ENCODE measurements at regions not wholly inside any gene's neighbourhood (a gene's known extent, or its start where the extent isn't known, plus 50 kb on each side); places are given as distances from the start of the nearest gene placed in this dataset.

DNA sequence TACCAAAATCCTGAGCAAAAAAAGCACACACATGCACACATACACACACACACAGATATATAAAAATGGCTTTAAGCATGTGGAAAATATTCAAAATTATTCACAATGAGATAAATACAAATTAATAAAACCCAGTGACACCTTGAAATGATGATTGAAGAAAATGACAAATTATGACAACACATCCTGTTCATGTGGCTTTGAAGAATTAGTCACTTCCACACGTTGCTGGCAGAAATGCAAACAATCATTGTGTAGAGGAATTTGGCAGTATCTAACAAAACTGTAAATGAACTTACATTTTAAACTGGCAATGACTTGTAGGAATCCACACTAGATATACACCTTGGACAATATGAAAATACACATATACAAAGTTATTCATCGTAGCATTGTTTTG lies 95.8 kb upstream of the RGPD4 start:
- no peaks in the 10 kb centered on the region for H3K36me3 ChIP-seq (ENCODE audit: control insufficient read depth, insufficient read depth, low read length)
- no peak overlapping the region for H3K4me3 ChIP-seq (replicated peaks; ENCODE audit: low read depth, low read length)
- H3K27me3 ChIP-seq (replicated peaks; ENCODE audit: control insufficient read depth, insufficient read depth, low read length) = no peaks in the 10 kb centered on the region
- TF ChIP-seq, protein P1, sequence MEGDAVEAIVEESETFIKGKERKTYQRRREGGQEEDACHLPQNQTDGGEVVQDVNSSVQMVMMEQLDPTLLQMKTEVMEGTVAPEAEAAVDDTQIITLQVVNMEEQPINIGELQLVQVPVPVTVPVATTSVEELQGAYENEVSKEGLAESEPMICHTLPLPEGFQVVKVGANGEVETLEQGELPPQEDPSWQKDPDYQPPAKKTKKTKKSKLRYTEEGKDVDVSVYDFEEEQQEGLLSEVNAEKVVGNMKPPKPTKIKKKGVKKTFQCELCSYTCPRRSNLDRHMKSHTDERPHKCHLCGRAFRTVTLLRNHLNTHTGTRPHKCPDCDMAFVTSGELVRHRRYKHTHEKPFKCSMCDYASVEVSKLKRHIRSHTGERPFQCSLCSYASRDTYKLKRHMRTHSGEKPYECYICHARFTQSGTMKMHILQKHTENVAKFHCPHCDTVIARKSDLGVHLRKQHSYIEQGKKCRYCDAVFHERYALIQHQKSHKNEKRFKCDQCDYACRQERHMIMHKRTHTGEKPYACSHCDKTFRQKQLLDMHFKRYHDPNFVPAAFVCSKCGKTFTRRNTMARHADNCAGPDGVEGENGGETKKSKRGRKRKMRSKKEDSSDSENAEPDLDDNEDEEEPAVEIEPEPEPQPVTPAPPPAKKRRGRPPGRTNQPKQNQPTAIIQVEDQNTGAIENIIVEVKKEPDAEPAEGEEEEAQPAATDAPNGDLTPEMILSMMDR (IDR thresholded peaks at IDR 0.05; ENCODE audit: insufficient read depth, low read length, poor library complexity, severe bottlenecking) = no peak
- DNase-seq (ENCODE audit: extremely low read depth, insufficient read length) = no peak

DNA sequence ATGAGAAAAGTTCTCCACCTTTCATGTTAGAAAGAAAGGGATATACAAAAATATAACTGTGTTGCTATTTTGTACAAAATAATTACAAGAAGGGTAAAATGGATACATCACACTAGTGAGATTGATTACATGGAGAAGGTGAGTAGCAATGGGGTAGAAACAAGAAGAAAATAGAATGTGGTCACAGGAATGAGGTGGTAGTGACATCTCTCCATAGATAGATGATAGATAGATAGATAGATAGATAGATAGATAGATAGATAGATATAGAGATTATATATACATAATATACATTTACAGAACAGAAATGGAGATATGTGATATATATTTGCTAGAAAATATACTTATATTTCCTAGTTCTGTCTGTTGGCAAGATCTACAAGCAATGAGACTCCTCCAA lies 95.3 kb upstream of the RGPD4 start:
- no peak for DNase-seq (ENCODE audit: extremely low read depth, insufficient read length)
- TF ChIP-seq, protein P1 (IDR thresholded peaks at IDR 0.05; ENCODE audit: insufficient read depth, low read length, poor library complexity, severe bottlenecking) = no peak
- H3K36me3 ChIP-seq (ENCODE audit: control insufficient read depth, insufficient read depth, low read length) = no peaks in the 10 kb centered on the region

GRCh38 chr2:107735201-107735600 lies 91.5 kb upstream of the RGPD4 start:
- DNase-seq (ENCODE audit: extremely low read depth, insufficient read length) = no peak
- Histone ChIP-seq H3K4me3 (replicated peaks; ENCODE audit: low read depth, low read length) (no peak overlapping the region), H3K27me3 (replicated peaks; ENCODE audit: control insufficient read depth, insufficient read depth, low read length) (no peaks in the 10 kb centered on the region), H3K36me3 (ENCODE audit: control insufficient read depth, insufficient read depth, low read length) (no peaks in the 10 kb centered on the region)
- TF ChIP-seq, protein P1 (IDR thresholded peaks at IDR 0.05; ENCODE audit: insufficient read depth, low read length, poor library complexity, severe bottlenecking) = no peak

More for the DNA sequence above, 95.3 kb upstream of the RGPD4 start:
- Histone ChIP-seq H3K4me3 (replicated peaks; ENCODE audit: low read depth, low read length) (no peak overlapping the region), H3K27me3 (replicated peaks; ENCODE audit: control insufficient read depth, insufficient read depth, low read length) (no peaks in the 10 kb centered on the region)

DNA sequence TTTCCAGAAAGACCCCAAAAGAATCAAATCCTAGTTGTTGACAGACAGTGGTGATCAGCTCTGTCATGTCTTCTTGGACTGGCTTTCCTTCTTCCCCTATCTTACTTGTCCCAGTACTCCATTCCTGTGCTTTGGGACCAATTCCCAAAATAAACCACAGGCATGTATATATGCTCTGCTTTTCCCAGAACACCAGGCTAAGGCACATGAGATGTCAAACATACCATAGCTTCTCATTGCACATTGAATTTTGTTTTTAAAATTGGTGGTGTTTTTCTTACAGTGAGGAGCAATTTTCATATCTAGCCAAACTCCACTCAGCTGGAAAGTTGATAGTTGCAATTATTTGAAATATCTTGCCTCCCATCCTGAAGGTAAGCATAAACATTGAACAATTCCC lies 88.9 kb upstream of the RGPD4 start:
- TF ChIP-seq, protein P1 (IDR thresholded peaks at IDR 0.05; ENCODE audit: insufficient read depth, low read length, poor library complexity, severe bottlenecking) = no peak
- DNase-seq (ENCODE audit: extremely low read depth, insufficient read length) = no peak
- Histone ChIP-seq H3K27me3 (replicated peaks; ENCODE audit: control insufficient read depth, insufficient read depth, low read length) (no peaks in the 10 kb centered on the region), H3K4me3 (replicated peaks; ENCODE audit: low read depth, low read length) (no peak overlapping the region), H3K36me3 (ENCODE audit: control insufficient read depth, insufficient read depth, low read length) (no peaks in the 10 kb centered on the region)

DNA sequence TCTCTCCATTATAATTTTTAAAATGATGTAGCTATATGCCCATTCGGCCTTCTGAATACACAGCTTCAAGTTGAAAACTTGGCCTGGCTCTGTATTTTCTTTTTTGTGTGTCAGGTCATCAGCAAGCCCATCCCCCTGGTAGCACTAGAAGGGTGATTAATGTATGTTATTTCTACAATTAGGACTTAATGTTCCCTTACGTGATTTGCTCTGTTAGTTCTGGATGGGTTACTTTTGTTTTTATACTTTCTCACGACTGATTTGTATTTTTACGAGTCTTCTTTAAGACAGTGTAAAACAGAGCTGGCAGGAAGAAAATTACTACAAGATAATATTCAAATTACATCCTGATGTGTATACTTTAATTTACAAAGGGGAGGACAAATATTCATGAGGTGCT lies 88.4 kb upstream of the RGPD4 start:
- no peak for DNase-seq (ENCODE audit: extremely low read depth, insufficient read length)
- Histone ChIP-seq H3K27me3 (replicated peaks; ENCODE audit: control insufficient read depth, insufficient read depth, low read length) (no peaks in the 10 kb centered on the region), H3K4me3 (replicated peaks; ENCODE audit: low read depth, low read length) (no peak overlapping the region), H3K36me3 (ENCODE audit: control insufficient read depth, insufficient read depth, low read length) (no peaks in the 10 kb centered on the region)
- TF ChIP-seq, protein P1 (IDR thresholded peaks at IDR 0.05; ENCODE audit: insufficient read depth, low read length, poor library complexity, severe bottlenecking) = no peak

DNA sequence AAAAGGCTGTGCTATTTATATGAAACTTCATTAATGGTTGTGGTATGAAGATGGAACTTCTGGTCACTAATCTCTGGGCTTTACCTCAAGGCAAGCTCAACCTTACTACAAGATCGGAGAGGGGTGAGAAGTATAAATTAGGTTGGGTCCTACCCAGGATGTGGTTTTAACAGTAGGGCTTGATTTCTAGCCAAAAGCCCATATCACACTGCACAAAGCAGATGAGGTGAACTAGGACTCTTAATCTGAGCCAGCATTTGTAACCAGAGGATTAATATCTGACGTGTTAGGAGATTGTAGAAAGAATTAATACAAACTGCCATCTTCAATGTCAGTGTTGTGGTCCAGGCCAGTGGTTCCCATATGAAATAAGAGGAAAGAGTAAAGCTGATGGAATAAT lies 86.4 kb upstream of the RGPD4 start:
- no peak for DNase-seq (ENCODE audit: extremely low read depth, insufficient read length)
- TF ChIP-seq, protein P1 (IDR thresholded peaks at IDR 0.05; ENCODE audit: insufficient read depth, low read length, poor library complexity, severe bottlenecking) = no peak
- no peaks in the 10 kb centered on the region for H3K27me3 ChIP-seq (replicated peaks; ENCODE audit: control insufficient read depth, insufficient read depth, low read length)
- no peaks in the 10 kb centered on the region for H3K36me3 ChIP-seq (ENCODE audit: control insufficient read depth, insufficient read depth, low read length)
- no peak overlapping the region for H3K4me3 ChIP-seq (replicated peaks; ENCODE audit: low read depth, low read length)

Data from GM06990 (cell line).